ENCODE measurements at regions not wholly inside any gene's neighbourhood (a gene's known extent, or its start where the extent isn't known, plus 50 kb on each side); places are given as distances from the start of the nearest gene placed in this dataset.

DNA sequence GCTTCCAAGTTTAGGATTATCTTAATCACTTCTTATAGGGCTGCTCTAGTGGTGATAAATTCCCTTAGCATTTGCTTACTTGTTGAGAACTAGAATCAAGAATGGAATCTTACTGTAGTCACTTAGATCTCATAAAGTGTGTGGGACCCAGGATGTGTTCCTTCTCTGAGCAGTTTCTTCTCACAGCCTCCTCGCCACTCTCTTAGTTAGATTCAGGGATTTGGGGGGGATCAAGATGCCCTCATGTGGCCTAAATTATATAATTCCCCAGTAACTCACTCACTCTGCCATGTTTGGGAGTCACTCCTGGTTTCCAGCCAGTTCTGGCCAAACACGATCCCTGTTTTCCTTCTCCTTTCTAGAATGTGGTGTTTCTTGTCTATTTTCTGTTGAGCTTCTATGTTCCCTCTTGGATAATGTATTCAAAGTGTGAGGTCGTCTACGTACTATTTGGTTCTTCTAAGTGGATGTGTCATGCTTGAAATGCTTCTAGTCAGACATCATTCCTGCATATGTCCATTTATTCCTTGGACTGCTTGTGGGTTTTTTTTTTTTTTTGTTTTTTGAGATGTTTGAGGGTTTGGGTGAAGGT is 414.9 kb upstream of the SYT4 start:
- Histone ChIP-seq H3K4me2 (ENCODE audit: unreplicated experiment) (no peak overlapping the region), H3K79me2 (ENCODE audit: insufficient read depth) (no peaks in the 10 kb centered on the region), H3K4me1 (ENCODE audit: insufficient read depth) (no peaks in the 10 kb centered on the region), H3K9ac (no peak overlapping the region), H2AFZ (peak overlapping the region; percentile 30), H3F3A (ENCODE audit: insufficient read depth) (no peaks in the 10 kb centered on the region), H4K20me1 (ENCODE audit: insufficient read depth) (no peaks in the 10 kb centered on the region), H3K27ac (no peak overlapping the region), H3K9me3 (ENCODE audit: low read depth) (no peaks in the 10 kb centered on the region), H3K36me3 (ENCODE audit: low read depth) (no peaks in the 10 kb centered on the region), H3K27me3 (replicated peaks; ENCODE audit: insufficient read depth) (no peaks in the 10 kb centered on the region), H3K9me2 (ENCODE audit: insufficient read depth) (no peaks in the 10 kb centered on the region), H3K4me3 (no peak overlapping the region)
- in situ Hi-C loops (cut with MboI), result no loop called here
- peak; percentile 29 for DNase-seq
- WGBS, 2 experiments (ENCODE audit: low coverage in 1 of 2, low lambda C conversion rate in 2 of 2, missing lambda C conversion rate in 2 of 2), result 42 to 61% methylated on average over 4 of the region's 4 CpGs
- TF ChIP-seq EZH2phosphoT487 (IDR thresholded peaks at IDR 0.05; ENCODE audit: insufficient read depth, low read depth), result no peak
- TF ChIP-seq EZH2 (IDR thresholded peaks at IDR 0.05; ENCODE audit: insufficient read depth, poor library complexity, severe bottlenecking), result no peak

DNA sequence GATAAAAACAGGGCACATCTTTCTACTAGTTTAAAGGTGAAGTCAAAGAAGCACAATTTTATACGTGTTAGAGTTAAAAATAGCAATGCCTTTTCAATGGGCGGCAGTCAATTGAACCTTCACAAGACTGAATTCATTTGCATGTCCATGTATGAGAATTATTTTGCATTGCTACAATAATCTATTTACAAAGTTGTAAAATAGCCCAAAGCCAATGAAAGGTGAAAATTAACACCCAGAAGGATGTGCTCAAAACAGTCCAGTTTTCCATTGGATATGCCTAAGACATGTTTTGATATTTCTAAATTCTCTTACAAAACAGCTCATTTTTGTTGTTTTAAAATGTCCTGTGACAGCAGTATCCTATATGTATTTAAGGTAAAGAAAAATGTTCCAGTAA is 425.1 kb upstream of the SYT4 start:
- Histone ChIP-seq H3K9me3 (ENCODE audit: low read depth) (no peaks in the 10 kb centered on the region), H3K4me3 (no peak overlapping the region), H3K36me3 (ENCODE audit: low read depth) (no peaks in the 10 kb centered on the region), H3K27me3 (replicated peaks; ENCODE audit: insufficient read depth) (no peaks in the 10 kb centered on the region), H2AFZ (no peak overlapping the region), H3K9me2 (ENCODE audit: insufficient read depth) (no peaks in the 10 kb centered on the region), H3F3A (ENCODE audit: insufficient read depth) (no peaks in the 10 kb centered on the region), H3K4me1 (ENCODE audit: insufficient read depth) (no peaks in the 10 kb centered on the region), H4K20me1 (ENCODE audit: insufficient read depth) (no peaks in the 10 kb centered on the region), H3K27ac (no peak overlapping the region), H3K9ac (no peak overlapping the region), H3K4me2 (ENCODE audit: unreplicated experiment) (no peak overlapping the region), H3K79me2 (ENCODE audit: insufficient read depth) (no peaks in the 10 kb centered on the region)
- in situ Hi-C loops (cut with MboI), result no loop called here
- DNase-seq, result no peak
- TF ChIP-seq EZH2 (IDR thresholded peaks at IDR 0.05; ENCODE audit: insufficient read depth, poor library complexity, severe bottlenecking), result no peak
- TF ChIP-seq EZH2phosphoT487 (IDR thresholded peaks at IDR 0.05; ENCODE audit: insufficient read depth, low read depth), result no peak
- 81 to 86% methylated on average over 2 of the region's 2 CpGs for WGBS, 2 experiments (ENCODE audit: low coverage in 1 of 2, low lambda C conversion rate in 2 of 2, missing lambda C conversion rate in 2 of 2)

DNA sequence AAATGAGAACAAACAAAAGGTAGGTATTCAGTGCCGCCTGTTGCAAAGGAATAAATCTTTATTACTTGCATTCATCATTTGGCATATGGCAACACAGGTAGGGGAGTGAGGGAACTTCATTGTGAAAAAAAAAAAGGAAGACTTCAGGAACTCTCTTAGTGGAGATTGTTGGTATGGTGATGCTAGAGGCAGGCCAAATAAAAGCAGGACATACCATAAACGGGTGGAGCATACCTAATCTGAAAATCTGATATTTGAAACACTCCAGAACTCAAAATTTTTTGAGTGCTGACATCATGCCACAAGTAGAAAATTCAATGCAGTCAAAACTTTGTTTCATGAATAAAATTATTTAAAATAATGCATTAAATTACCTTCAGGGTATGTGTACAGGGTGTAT is 425.8 kb upstream of the SYT4 start:
- in situ Hi-C loops (cut with MboI), result no loop called here
- no peak overlapping the region for H2AFZ ChIP-seq
- 47 to 50% methylated on average over 2 of the region's 2 CpGs for WGBS, 2 experiments (ENCODE audit: low coverage in 1 of 2, low lambda C conversion rate in 2 of 2, missing lambda C conversion rate in 2 of 2)

DNA sequence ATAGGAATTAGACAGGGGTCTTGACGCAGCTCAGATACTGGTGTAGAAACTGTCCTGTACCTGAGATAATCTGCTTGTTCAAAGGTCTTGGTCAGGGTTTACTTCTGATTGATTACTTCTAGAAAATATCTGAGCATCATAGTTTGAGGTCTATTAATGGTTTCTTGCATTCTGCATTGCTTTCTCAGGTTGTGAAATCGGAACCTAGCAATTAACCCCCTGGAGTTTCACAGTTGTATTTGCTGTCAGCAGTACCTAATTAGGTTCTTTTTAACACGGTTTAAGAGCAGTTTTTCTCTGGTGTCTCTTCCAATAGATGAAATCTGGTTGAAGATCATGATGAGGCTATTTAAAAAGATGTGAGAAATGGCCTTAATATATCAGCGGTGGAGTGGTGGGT is 428.6 kb upstream of the SYT4 start:
- Histone ChIP-seq H3K4me2 (ENCODE audit: unreplicated experiment) (no peak overlapping the region), H3K4me1 (ENCODE audit: insufficient read depth) (no peaks in the 10 kb centered on the region), H3K4me3 (no peak overlapping the region), H3K9ac (no peak overlapping the region), H2AFZ (no peak overlapping the region), H3F3A (ENCODE audit: insufficient read depth) (no peaks in the 10 kb centered on the region), H4K20me1 (ENCODE audit: insufficient read depth) (no peaks in the 10 kb centered on the region), H3K79me2 (ENCODE audit: insufficient read depth) (no peaks in the 10 kb centered on the region), H3K27me3 (replicated peaks; ENCODE audit: insufficient read depth) (no peaks in the 10 kb centered on the region), H3K27ac (no peak overlapping the region), H3K36me3 (ENCODE audit: low read depth) (no peaks in the 10 kb centered on the region), H3K9me3 (ENCODE audit: low read depth) (no peaks in the 10 kb centered on the region), H3K9me2 (ENCODE audit: insufficient read depth) (no peaks in the 10 kb centered on the region)
- TF ChIP-seq EZH2phosphoT487 (IDR thresholded peaks at IDR 0.05; ENCODE audit: insufficient read depth, low read depth) (no peak), EZH2 (IDR thresholded peaks at IDR 0.05; ENCODE audit: insufficient read depth, poor library complexity, severe bottlenecking) (no peak)
- in situ Hi-C loops (cut with MboI), result no loop called here
- no peak for DNase-seq
- 65 to 70% methylated on average over 4 of the region's 4 CpGs for WGBS, 2 experiments (ENCODE audit: low coverage in 1 of 2, low lambda C conversion rate in 2 of 2, missing lambda C conversion rate in 2 of 2)

More for the DNA sequence above, 425.8 kb upstream of the SYT4 start:
- Histone ChIP-seq H3K36me3 (ENCODE audit: low read depth) (no peaks in the 10 kb centered on the region), H3K4me2 (ENCODE audit: unreplicated experiment) (no peak overlapping the region), H3K4me1 (ENCODE audit: insufficient read depth) (no peaks in the 10 kb centered on the region), H3K4me3 (no peak overlapping the region), H3K27me3 (replicated peaks; ENCODE audit: insufficient read depth) (no peaks in the 10 kb centered on the region), H3K9me3 (ENCODE audit: low read depth) (no peaks in the 10 kb centered on the region), H3F3A (ENCODE audit: insufficient read depth) (no peaks in the 10 kb centered on the region), H4K20me1 (ENCODE audit: insufficient read depth) (no peaks in the 10 kb centered on the region), H3K79me2 (ENCODE audit: insufficient read depth) (no peaks in the 10 kb centered on the region), H3K27ac (no peak overlapping the region), H3K9ac (no peak overlapping the region), H3K9me2 (ENCODE audit: insufficient read depth) (no peaks in the 10 kb centered on the region)
- DNase-seq, result no peak
- TF ChIP-seq EZH2 (IDR thresholded peaks at IDR 0.05; ENCODE audit: insufficient read depth, poor library complexity, severe bottlenecking) (no peak), EZH2phosphoT487 (IDR thresholded peaks at IDR 0.05; ENCODE audit: insufficient read depth, low read depth) (no peak)

DNA sequence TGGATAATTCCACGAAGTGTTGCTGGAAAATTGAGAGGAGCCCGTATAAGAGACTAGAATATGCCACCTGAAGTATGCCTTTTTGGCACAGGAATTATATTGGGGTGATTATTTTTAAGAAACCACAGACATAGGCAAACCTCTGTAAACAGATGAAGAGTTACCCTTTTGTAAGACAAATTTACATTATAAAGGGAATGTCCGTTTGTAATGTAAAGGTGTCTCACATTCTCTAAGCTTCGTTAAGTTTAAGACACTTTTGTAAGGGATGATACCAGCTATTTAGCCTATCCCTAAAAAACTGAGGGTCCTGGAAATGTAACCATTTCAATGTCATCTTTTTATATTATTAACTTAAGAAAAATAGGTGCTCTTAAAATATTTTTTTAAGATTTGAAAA is 432.8 kb upstream of the SYT4 start:
- Histone ChIP-seq H2AFZ (no peak overlapping the region), H3K79me2 (ENCODE audit: insufficient read depth) (no peaks in the 10 kb centered on the region), H3K9ac (no peak overlapping the region), H3K27ac (no peak overlapping the region), H3K4me3 (no peak overlapping the region), H3K4me1 (ENCODE audit: insufficient read depth) (no peaks in the 10 kb centered on the region), H3K9me3 (ENCODE audit: low read depth) (no peaks in the 10 kb centered on the region), H3F3A (ENCODE audit: insufficient read depth) (no peaks in the 10 kb centered on the region), H3K9me2 (ENCODE audit: insufficient read depth) (no peaks in the 10 kb centered on the region), H4K20me1 (ENCODE audit: insufficient read depth) (no peaks in the 10 kb centered on the region), H3K27me3 (replicated peaks; ENCODE audit: insufficient read depth) (no peaks in the 10 kb centered on the region), H3K36me3 (ENCODE audit: low read depth) (no peaks in the 10 kb centered on the region), H3K4me2 (ENCODE audit: unreplicated experiment) (no peak overlapping the region)
- WGBS, 2 experiments (ENCODE audit: low coverage in 1 of 2, low lambda C conversion rate in 2 of 2, missing lambda C conversion rate in 2 of 2), result 58 to 64% methylated on average over 4 of the region's 4 CpGs
- no peak for DNase-seq
- in situ Hi-C loops (cut with MboI), result no loop called here
- TF ChIP-seq EZH2phosphoT487 (IDR thresholded peaks at IDR 0.05; ENCODE audit: insufficient read depth, low read depth) (no peak), EZH2 (IDR thresholded peaks at IDR 0.05; ENCODE audit: insufficient read depth, poor library complexity, severe bottlenecking) (no peak)
